ENCODE measurements at regions not wholly inside any gene's neighbourhood (a gene's known extent, or its start where the extent isn't known, plus 50 kb on each side); places are given as distances from the start of the nearest gene placed in this dataset.

GRCh38 chr5:107223066-107223465 lies 447.7 kb downstream of the EFNA5 start:
- TF ChIP-seq POLR2A (IDR thresholded peaks at IDR 0.05): no peak
- no peak for TF ChIP-seq POLR2AphosphoS5 (IDR thresholded peaks at IDR 0.05)
- no peak for TF ChIP-seq CTCF (IDR thresholded peaks at IDR 0.05)
- TF ChIP-seq EP300 (IDR thresholded peaks at IDR 0.05): no peak

All from sigmoid colon (tissue), 4 donors.